Renal cortical epithelial cell (primary cell): ENCODE measurements at regions not wholly inside any gene's neighbourhood (a gene's known extent, or its start where the extent isn't known, plus 50 kb on each side); places are given as distances from the start of the nearest gene placed in this dataset.
"Not testable (repeated sequence)": the region's sequence is repeated elsewhere in the genome, so short reads cannot be mapped to it uniquely, and the experiment has no call there.

Source experiments
- DNase-seq: peaks from one replicate; pipeline ENCODE4 v3.0.0-alpha.2; 2011; ENCODE audit warnings: low read depth

DNA sequence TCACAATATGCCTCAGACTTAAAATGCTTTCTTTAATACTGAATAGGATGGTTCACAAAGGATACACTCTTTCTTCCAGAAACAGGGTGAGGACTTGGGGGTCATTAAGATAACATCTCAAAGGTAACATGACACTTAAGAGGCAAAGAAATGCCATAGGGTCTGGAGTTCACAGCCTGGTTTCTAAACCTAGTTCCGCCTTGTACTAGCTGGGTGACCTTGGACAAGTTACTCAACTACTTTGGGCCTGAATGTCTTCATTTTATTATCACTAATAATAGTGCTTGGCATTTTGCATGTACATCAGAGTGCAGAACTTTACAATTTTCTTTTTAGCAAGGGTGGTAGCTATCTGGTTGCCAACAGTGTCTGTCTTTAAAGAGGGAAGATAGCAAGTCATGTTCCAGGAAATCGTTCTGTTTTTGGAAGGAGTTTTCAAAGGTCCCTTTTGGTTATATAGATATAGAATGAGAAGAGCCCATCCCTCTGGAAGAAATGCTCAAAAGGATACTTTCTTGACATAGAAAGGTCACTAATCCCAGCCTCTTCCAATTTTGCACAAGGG is 257.8 kb downstream of the NUAK1 start:
- DNase-seq = no peak

DNA sequence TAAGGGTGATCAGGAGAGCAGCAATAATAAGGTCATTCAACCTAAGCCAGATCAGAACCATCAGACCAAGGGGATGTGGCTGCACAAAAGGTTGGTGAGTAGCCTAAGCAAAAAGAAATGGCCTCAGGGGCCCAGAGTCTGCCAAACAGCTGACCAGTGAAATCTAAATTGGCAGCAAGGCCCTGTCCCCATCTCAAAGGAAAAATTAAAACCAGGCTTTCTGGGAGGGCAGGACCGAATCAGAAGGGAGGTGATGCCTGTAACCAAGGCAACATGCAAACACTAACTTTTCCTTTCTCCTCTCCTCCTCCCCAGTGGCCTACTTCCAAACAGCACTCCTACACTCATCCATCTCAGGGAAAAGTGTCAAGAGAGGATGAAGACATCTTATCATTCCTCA is 256.4 kb downstream of the NUAK1 start:
- peak; percentile 38 for DNase-seq

DNA sequence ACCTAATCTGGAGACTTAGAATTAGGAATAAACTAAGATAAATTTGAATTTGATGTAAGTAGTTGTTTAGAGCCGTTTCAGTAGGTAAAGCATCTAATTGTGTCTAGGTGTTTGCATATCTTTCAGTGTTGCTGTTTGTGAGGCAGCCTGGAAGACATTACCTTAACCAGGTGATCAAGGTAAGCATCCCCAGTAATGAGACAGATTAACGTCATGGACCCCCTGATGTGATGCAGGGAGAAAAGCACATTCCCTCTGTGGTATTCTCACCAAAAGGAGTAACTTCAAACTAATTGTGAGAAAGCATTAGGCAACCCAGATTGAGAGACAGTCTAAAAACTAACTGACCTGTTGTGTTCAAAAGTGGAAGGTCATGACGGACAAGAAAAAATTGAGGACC is 251.6 kb downstream of the NUAK1 start:
- no peak for DNase-seq

DNA sequence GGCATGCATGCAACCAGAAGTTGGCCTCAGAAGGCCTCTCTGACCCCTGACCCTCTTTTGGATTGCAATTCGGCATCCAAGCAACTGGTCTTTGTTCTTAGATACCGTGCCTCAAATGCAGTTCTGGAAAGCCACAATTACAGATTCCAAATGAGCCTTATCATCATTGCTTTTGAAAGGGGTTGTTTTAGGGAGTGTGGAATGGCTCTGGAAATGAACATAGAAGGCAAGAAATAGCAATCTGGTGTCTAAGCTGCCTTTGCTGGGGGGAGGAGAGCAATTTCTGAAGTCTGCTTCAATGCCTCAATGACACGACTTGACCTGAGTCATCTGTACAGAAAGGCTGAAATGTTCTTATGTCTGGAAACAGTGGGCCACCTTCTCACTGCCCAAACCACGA is 250.1 kb downstream of the NUAK1 start:
- DNase-seq = no peak

DNA sequence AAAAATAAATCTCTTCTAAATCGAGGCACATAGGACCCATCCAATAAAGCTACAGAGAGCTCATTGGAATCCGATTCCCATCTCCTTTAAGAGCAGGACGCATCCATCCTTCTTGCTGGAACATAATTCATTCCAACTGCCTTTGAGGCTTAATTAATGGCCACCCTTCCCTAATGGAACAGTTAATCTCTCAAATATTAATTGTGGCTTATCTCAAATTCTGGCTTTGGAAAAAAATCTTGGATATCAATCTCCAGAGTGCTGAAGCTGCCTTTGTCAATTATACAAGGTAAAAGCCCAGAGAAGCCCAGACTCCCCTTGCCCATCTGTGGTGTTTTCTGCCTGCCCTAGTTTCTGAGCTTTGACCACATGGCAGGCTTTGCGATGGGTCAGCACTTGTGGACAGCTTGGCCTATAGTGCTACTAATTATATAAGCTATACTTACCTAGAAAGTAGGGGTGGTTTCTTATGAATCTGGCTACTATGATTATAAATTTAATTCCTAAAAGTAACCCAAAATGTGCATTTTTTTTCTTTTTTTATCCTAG is 246.3 kb downstream of the NUAK1 start:
- DNase-seq = no peak

GRCh38 chr12:105895197-105895832 is 243.4 kb downstream of the NUAK1 start:
- not testable (repeated sequence) for DNase-seq

DNA sequence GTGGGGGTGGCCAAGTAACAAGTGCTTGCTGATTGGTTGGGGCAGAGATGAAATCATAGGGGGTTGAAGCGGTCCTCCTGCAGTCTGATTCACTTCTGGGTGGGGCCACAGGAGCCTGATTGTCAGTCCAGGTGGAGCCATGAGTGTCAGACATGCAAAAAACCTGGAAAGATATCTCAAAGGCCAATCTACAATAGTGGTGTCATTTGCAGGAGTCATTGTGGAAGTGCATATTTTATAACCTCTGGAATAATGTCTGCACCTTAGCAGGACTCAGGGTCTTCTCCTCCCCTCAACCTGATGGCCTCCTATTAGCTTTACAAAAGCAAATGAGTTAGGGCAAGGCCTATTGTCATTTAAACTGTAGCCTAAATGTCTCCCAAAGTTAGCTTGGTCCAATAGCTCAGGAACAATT is 241.4 kb downstream of the NUAK1 start:
- DNase-seq = no peak

GRCh38 chr12:105898271-105898670 is 240.5 kb downstream of the NUAK1 start:
- not testable (repeated sequence) for DNase-seq

GRCh38 chr12:105899589-105899988 is 239.2 kb downstream of the NUAK1 start:
- no peak for DNase-seq

DNA sequence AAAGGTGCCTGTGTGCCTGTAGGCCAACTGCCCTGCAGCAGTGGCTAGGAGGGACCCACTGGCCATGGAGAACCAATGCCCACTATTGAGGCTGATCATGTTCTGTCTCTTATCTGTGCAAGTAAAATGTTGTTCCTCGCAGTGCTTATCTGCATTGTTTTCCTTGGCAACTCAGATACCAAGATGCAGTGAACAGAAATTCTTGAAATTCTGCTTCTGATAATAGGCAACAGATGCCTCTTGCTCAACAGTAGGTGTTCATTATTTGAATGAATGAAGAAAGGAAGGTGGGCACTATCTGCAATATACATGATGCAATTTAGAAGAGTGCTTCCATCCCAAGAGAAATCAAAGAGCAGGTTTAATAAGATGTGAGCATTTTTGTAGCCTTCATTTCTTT is 232.2 kb downstream of the NUAK1 start:
- peak; percentile 7 for DNase-seq

DNA sequence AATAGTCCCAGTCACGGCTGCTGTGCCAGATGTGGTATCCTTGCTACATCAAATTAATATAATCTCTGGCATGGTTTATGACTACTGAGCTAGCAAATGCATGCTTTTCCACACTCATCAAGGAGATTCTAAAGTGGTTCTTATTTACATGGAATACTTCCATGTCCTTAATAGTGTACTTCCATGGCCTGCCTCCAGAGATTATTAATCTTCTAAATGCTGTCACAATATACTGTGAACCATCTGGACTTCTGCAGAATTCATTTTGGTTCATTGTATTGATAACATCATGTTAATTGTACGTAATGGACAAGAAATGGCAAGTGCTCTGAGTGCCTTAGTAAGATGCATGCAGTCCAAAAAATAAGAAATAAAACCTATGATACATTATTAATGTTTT is 230.8 kb downstream of the NUAK1 start:
- no peak for DNase-seq

DNA sequence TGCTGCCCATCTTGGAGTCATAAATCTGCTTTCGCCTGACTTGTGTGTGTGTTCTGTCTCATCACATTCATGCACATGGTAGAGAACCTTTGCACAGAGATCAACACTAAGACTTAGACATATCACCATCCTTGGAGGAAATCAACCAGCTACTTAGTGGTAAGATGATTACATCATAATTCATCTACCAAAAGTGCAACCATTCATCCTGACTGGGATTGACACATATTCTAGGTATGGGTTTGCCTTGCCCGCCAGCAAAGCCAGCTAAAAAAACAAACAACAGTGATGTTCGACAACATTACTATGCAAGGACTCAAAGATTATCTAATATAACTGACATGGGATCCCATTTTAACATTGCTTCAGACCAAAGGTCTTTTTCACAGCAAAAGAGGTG is 228.7 kb downstream of the NUAK1 start:
- no peak for DNase-seq

DNA sequence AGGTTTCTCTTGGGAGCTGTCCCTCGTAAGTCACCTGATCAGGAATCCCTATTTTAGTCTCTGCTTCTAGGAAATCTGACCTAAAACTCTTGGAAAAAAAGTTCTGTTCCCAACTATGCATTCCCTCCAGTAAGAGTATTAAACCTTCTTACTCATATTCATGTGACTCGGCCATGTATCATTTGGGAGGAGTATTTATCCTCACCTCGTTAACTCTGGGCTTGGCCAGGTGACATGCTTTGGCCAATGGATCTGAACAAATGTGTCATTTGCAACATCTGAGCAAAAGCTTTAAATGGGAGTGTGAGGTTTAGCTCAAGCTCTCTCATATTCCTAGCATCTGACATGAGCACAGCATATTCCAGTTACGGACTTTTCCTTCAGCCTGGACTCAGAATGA is 226.8 kb downstream of the NUAK1 start:
- peak; percentile 35 for DNase-seq

GRCh38 chr12:105912882-105913678 is 225.7 kb downstream of the NUAK1 start:
- no peak for DNase-seq

DNA sequence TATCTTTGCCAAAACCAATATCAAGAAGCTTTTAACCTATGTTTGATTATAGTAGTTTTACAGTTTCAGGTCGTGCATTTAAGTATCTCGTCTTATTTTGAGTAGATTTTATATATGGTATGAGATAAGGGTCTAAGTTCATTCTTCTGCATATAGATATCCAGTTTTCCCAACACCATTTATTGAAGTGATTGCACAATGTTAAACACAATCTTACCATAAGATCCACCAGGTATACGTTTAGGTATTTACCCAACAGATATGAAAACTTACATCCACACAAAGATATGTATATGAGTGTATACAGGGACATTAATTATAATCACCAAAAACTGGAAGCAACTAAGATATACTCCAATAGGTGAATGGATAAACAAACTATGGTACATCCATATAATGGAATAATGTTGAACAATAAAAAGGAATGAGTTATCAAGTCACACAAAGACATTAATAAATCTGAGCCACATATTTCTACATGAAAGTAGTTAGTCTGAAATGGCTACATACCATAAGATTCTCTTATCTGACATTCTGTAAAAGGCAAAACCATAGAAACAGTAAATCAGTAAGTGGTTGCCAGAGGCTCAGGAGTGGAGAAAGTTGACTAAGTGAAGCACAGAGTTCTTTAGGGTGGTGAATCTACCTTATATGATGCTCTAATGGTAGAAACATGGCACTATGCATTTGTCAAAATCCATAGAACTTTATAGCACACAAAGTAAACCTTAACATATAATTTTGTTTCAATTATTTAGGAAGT is 222.6 kb downstream of the NUAK1 start:
- DNase-seq = no peak

DNA sequence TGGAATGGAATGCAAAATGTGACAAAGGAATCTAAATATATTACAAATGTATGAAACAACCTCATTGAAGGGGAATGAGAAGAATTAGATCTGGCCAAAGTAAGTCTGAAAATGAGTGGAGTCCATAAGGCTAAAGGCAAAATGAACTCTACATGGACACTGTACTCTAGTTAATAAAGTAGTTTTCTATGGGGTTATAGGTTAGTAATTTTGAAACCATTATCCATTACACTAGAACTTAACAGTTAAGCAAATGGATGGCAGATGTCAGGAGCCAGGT is 222.1 kb downstream of the NUAK1 start:
- DNase-seq = no peak

GRCh38 chr12:105920161-105920684 is 218.5 kb downstream of the NUAK1 start:
- DNase-seq = no peak

GRCh38 chr12:105921055-105921454 is 217.7 kb downstream of the NUAK1 start:
- DNase-seq = no peak

DNA sequence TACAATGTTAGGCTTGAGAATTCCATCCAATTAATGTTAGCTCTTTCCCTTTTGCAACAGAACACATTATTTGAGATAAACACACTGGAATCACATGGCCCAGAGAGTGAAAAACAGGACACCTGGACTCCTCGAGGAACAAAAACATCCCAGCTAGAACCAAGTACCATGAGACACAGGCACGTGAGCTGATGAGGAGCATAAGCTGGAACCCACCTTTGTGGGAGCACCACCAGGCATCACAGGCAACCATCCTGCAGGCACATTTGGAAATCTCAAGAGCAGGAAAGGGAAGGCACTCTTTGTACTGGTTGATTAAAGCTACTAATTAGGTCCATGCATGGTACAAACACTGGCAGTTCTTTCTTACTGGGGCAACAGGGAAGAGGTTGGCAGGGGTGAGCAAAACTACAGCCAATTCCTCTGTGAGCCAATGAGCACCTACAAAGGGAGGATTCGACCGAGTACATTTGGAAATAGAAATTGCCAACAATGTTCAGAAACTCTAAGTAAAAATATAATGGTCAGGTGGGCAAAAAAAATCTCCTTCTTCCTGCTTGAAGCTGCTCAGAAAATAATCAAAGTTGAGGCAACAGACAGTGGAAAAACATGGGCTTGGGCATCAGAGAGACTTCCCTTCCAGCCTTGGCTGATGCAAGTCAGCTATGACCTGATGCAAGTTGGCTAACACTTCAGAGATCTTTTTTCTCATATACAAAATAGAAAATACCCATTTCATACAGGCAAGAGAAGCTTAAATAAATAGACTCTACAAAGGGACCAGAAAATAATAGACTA is 216.7 kb downstream of the NUAK1 start:
- DNase-seq = no peak

DNA sequence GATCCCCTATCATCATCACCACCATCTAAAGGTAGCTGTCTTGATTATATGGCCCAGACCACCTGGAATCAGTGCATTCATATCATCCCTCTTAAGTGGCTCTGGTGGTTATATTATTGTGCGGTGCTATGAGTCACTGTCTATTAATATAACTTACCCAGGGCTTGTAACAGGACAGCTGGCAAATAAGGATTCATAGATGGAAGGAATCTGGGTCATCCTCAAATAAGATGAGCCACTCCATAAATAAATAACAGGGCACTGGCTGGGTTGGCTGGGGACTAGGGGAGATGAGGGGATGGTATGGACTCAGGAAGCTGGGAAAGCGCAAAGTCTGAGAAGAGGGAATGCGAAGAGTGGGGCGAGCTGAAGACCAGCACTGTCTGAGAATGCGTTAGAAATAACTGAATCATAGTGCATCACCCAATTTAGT is 216.1 kb downstream of the NUAK1 start:
- no peak for DNase-seq

GRCh38 chr12:105924526-105925208 is 214.1 kb downstream of the NUAK1 start:
- DNase-seq = no peak
